ENCODE measurements at regions not wholly inside any gene's neighbourhood (a gene's known extent, or its start where the extent isn't known, plus 50 kb on each side); places are given as distances from the start of the nearest gene placed in this dataset.
A peak's percentile ranks its signal among the peaks of the same experiment; 100 is the strongest.
"Not testable (repeated sequence)": the region's sequence is repeated elsewhere in the genome, so short reads cannot be mapped to it uniquely, and the experiment has no call there.

- peak; percentile 96 for DNase-seq
Measured at GRCh38 chr2:215793747-215794595, 219.4 kb downstream of the MREG start.

- no peak for DNase-seq
Measured at GRCh38 chr2:215791481-215791937, 221.8 kb downstream of the MREG start.

GRCh38 chr2:215790523-215791421 is 222.6 kb downstream of the MREG start:
- no peak for DNase-seq

- DNase-seq = no peak
Measured at GRCh38 chr2:215787565-215788178, 225.7 kb downstream of the MREG start.

GRCh38 chr2:215787025-215787424 is 226.3 kb downstream of the MREG start:
- DNase-seq = no peak

GRCh38 chr2:215784371-215784783 is 229.0 kb downstream of the MREG start:
- DNase-seq = no peak

- not testable (repeated sequence) for DNase-seq
Measured at GRCh38 chr2:215783640-215784039, 229.7 kb downstream of the MREG start.

- DNase-seq = no peak
Measured at GRCh38 chr2:215782965-215783364, 230.4 kb downstream of the MREG start.

- DNase-seq = no peak
Measured at GRCh38 chr2:215782295-215782694, 231.1 kb downstream of the MREG start.

- no peak for DNase-seq
Measured at GRCh38 chr2:215780907-215781685, 232.3 kb downstream of the MREG start.

- DNase-seq = no peak
Measured at GRCh38 chr2:215780313-215780712, 233.0 kb downstream of the MREG start.

GRCh38 chr2:215779912-215780311 is 233.4 kb downstream of the MREG start:
- DNase-seq = no peak

- no peak for DNase-seq
Measured at GRCh38 chr2:215777465-215778044, 235.8 kb downstream of the MREG start.

- no peak for DNase-seq
Measured at GRCh38 chr2:215775106-215775505, 238.2 kb downstream of the MREG start.

- DNase-seq = no peak
Measured at GRCh38 chr2:215773728-215774127, 239.6 kb downstream of the MREG start.

GRCh38 chr2:215772634-215773563 is 240.5 kb downstream of the MREG start:
- no peak for DNase-seq

- peak; percentile 67 for DNase-seq
Measured at GRCh38 chr2:215772003-215772402, 241.3 kb downstream of the MREG start.

- DNase-seq = no peak
Measured at GRCh38 chr2:215771241-215771640, 242.1 kb downstream of the MREG start.

GRCh38 chr2:215770668-215771067 is 242.7 kb downstream of the MREG start:
- no peak for DNase-seq

- DNase-seq = no peak
Measured at GRCh38 chr2:215769246-215769645, 244.1 kb downstream of the MREG start.

GRCh38 chr2:215767625-215768024 is 245.7 kb downstream of the MREG start:
- no peak for DNase-seq
